H1 (cell line): ENCODE measurements at regions not wholly inside any gene's neighbourhood (a gene's known extent, or its start where the extent isn't known, plus 50 kb on each side); places are given as distances from the start of the nearest gene placed in this dataset.
A peak's percentile ranks its signal among the peaks of the same experiment; 100 is the strongest.

Experiments
- CTCF ChIA-PET: fragments of 300-600 bp; sonication (Branson Sonifier 250); formaldehyde crosslinking; loops from one replicate; lab custom pipeline; 2021; ENCODE audit not compliant: partially characterized antibody; lab: Charles Lee
- POLR2A ChIA-PET: fragments of 300-600 bp; sonication (Branson Sonifier 250); formaldehyde crosslinking; loops from one replicate; lab custom pipeline; 2021; ENCODE audit warnings: inconsistent platforms; ENCODE audit not compliant: partially characterized antibody; lab: Charles Lee
- DNase-seq, 2 experiments: peaks; one replicate each; pipeline versions ENCODE4 v3.0.0 to v3.0.0-alpha.2; 2010 to 2022; ENCODE audit warnings: low spot score in 2 of 2, low read depth in 1 of 2, mixed read lengths in 1 of 2
- FAIRE-seq: peaks from 2 replicates; lab custom pipeline; 2011; peaks lifted over from hg19 to GRCh38; lab: Jason Lieb, UNC
- H2AFZ ChIP-seq: 2 replicates; pipeline ENCODE4 v1.8.1; 2012; ENCODE audit warnings: low read length, inconsistent platforms
- H2AK5ac ChIP-seq: 2 replicates; pipeline ENCODE4 v1.6.1; 2013; ENCODE audit warnings: low read depth, low read length
- H2BK120ac ChIP-seq: replicated peaks from 2 replicates; pipeline ENCODE3; 2013; ENCODE audit warnings: low read depth, low read length, inconsistent platforms
- H2BK12ac ChIP-seq: 2 replicates; pipeline ENCODE4 v1.6.1; 2013; ENCODE audit warnings: low read depth, low read length
- H2BK15ac ChIP-seq: 2 replicates; pipeline ENCODE4 v1.6.1; 2013; ENCODE audit warnings: low read length
- H2BK20ac ChIP-seq: 2 replicates; pipeline ENCODE4 v1.6.1; 2013; ENCODE audit warnings: low read length
- H2BK5ac ChIP-seq: 2 replicates; pipeline ENCODE4 v1.6.1; 2013; ENCODE audit warnings: low read depth, low read length
- H3K14ac ChIP-seq: 2 replicates; pipeline ENCODE4 v1.6.1; 2013; ENCODE audit warnings: inconsistent platforms; ENCODE audit not compliant: insufficient read length
- H3K18ac ChIP-seq: 2 replicates; pipeline ENCODE4 v1.6.1; 2013; ENCODE audit warnings: low read length; ENCODE audit errors: extremely low read depth
- H3K23ac ChIP-seq: 2 replicates; pipeline ENCODE4 v1.6.1; 2013; ENCODE audit warnings: inconsistent platforms; ENCODE audit not compliant: insufficient read length
- H3K23me2 ChIP-seq: 2 replicates; pipeline ENCODE4 v1.6.1; 2013; ENCODE audit warnings: low read depth, low read length
- H3K27ac ChIP-seq: 2 replicates; pipeline ENCODE4 v1.6.1; 2011; ENCODE audit warnings: low read depth, low read length, inconsistent platforms
- H3K27me3 ChIP-seq, 4 experiments: replicated peaks in 1 of 4; 1 replicate in 1 of 4; 2 replicates in 3 of 4; pipeline versions ENCODE4 v1.6.1 to v1.8.1; 2011 to 2013; ENCODE audit warnings: low read length in 3 of 4, mild to moderate bottlenecking in 3 of 4, inconsistent platforms in 2 of 4, mixed read lengths in 2 of 4, moderate library complexity in 1 of 4; ENCODE audit not compliant: control insufficient read depth in 3 of 4, insufficient read depth in 3 of 4; ENCODE audit errors: extremely low read depth in 1 of 4
- H3K36me3 ChIP-seq, 4 experiments: 2 replicates each; pipeline versions ENCODE4 v1.6.1 to v1.8.1; 2011 to 2013; ENCODE audit warnings: mild to moderate bottlenecking in 4 of 4, low read length in 3 of 4, moderate library complexity in 2 of 4, control low read depth in 1 of 4, inconsistent platforms in 1 of 4; ENCODE audit not compliant: insufficient read depth in 4 of 4, control insufficient read depth in 2 of 4
- H3K4ac ChIP-seq: replicated peaks from 2 replicates; pipeline ENCODE3; 2013; ENCODE audit warnings: low read length, low read depth, mixed read lengths, inconsistent platforms; ENCODE audit not compliant: insufficient read length
- H3K4me1 ChIP-seq, 4 experiments: replicated peaks in 1 of 4; 1 replicate in 1 of 4; 2 replicates in 3 of 4; pipeline versions ENCODE4 v1.6.1 to v1.8.1; 2011 to 2013; ENCODE audit warnings: low read length in 3 of 4, inconsistent platforms in 2 of 4, mixed read lengths in 1 of 4; ENCODE audit not compliant: insufficient read depth in 4 of 4, control insufficient read depth in 3 of 4
- H3K4me2 ChIP-seq, 2 experiments: 2 replicates each; pipeline versions ENCODE4 v1.6.1 to v1.8.1; 2011 to 2013; ENCODE audit warnings: low read depth in 2 of 2, low read length in 2 of 2, control low read depth in 1 of 2, inconsistent platforms in 1 of 2, mild to moderate bottlenecking in 1 of 2; ENCODE audit not compliant: insufficient read depth in 1 of 2
- H3K4me3 ChIP-seq, 4 experiments: fragments of 200-600, 300-600 bp in 1 of 4; sonication (generic), shearing (Covaris generic), sonication (Bioruptor Twin) in 1 of 4; 2 replicates each; pipeline versions ENCODE4 v1.5.1 to v1.8.1; 2011 to 2016; ENCODE audit warnings: low read length in 4 of 4, low read depth in 3 of 4, control low read depth in 2 of 4, inconsistent platforms in 2 of 4, mild to moderate bottlenecking in 2 of 4, mixed read lengths in 1 of 4, moderate library complexity in 1 of 4; ENCODE audit not compliant: insufficient read depth in 2 of 4; ENCODE audit errors: extremely low read depth in 1 of 4
- H3K56ac ChIP-seq: replicated peaks from 2 replicates; pipeline ENCODE3; 2013; ENCODE audit warnings: low read depth, mild to moderate bottlenecking, mixed read lengths, low read length, inconsistent platforms; ENCODE audit not compliant: insufficient read length
- H3K79me1 ChIP-seq: 2 replicates; pipeline ENCODE4 v1.6.1; 2013; ENCODE audit warnings: low read depth, low read length, control low read depth
- H3K79me2 ChIP-seq, 2 experiments: 2 replicates each; pipeline versions ENCODE4 v1.6.1 to v1.8.1; 2012 to 2013; ENCODE audit warnings: low read length in 2 of 2, mild to moderate bottlenecking in 2 of 2, inconsistent platforms in 1 of 2; ENCODE audit not compliant: insufficient read depth in 2 of 2, control insufficient read depth in 1 of 2
- H3K9ac ChIP-seq, 4 experiments: replicated peaks in 1 of 4; 1 replicate in 1 of 4; 2 replicates in 3 of 4; pipeline versions ENCODE4 v1.6.1 to v1.8.1; 2011 to 2013; ENCODE audit warnings: low read depth in 3 of 4, low read length in 3 of 4, control low read depth in 2 of 4, mild to moderate bottlenecking in 2 of 4, moderate library complexity in 2 of 4, inconsistent platforms in 1 of 4; ENCODE audit errors: extremely low read depth in 1 of 4
- H3K9me3 ChIP-seq, 2 experiments: 2 replicates each; pipeline versions ENCODE4 v1.6.1 to v1.8.1; 2012 to 2013; ENCODE audit warnings: mild to moderate bottlenecking in 2 of 2, moderate library complexity in 2 of 2, control low read depth in 1 of 2, inconsistent platforms in 1 of 2, low read depth in 1 of 2, low read length in 1 of 2, mixed read lengths in 1 of 2; ENCODE audit not compliant: insufficient read depth in 2 of 2
- H4K20me1 ChIP-seq, 2 experiments: replicated peaks in 1 of 2; 2 replicates each; pipeline versions ENCODE3 to v1.8.1; 2011 to 2013; ENCODE audit warnings: inconsistent platforms in 2 of 2, low read length in 2 of 2, mild to moderate bottlenecking in 1 of 2; ENCODE audit not compliant: insufficient read depth in 2 of 2, control insufficient read depth in 1 of 2
- H4K5ac ChIP-seq: 2 replicates; pipeline ENCODE4 v1.6.1; 2013; ENCODE audit warnings: low read length, low read depth, mixed read lengths, inconsistent platforms; ENCODE audit not compliant: insufficient read length
- H4K8ac ChIP-seq: 2 replicates; pipeline ENCODE4 v1.8.0; 2013; ENCODE audit warnings: mild to moderate bottlenecking, moderate library complexity, low read length, inconsistent platforms; ENCODE audit not compliant: insufficient read depth; ENCODE audit errors: extremely low read depth
- H4K91ac ChIP-seq: replicated peaks from 2 replicates; pipeline ENCODE3; 2013; ENCODE audit warnings: low read length, mixed read lengths, inconsistent platforms; ENCODE audit not compliant: insufficient read length
- ASH2L ChIP-seq: fragments of 200-600, 300-600 bp; sonication (generic); IDR thresholded peaks from one replicate; pipeline ENCODE4 v1.7.1; 2017; ENCODE audit warnings: low read length
- EZH2 ChIP-seq: fragments of 200-600 bp; sonication (generic); IDR thresholded peaks from 2 replicates; pipeline ENCODE4 v1.7.1; 2012; ENCODE audit warnings: low read depth, mild to moderate bottlenecking, moderate library complexity, low read length, inconsistent platforms; ENCODE audit not compliant: severe bottlenecking
- KDM4A ChIP-seq: IDR thresholded peaks from one replicate; pipeline ENCODE4 v1.7.1; 2012; ENCODE audit warnings: low read depth, mild to moderate bottlenecking, moderate library complexity, low read length, inconsistent platforms; ENCODE audit not compliant: severe bottlenecking
- SP4 ChIP-seq: IDR thresholded peaks from 2 replicates; pipeline ENCODE4 v1.6.1; 2012; ENCODE audit warnings: low read length, inconsistent platforms
- whole genome bisulfite sequencing, 2 experiments: shearing (Covaris generic) in 1 of 2; methylation state at CpG; one replicate each; pipeline versions ENCODE4 v1.1.6 to v1.1.7; 2013 to 2015; ENCODE audit warnings: low lambda C conversion rate in 2 of 2, mixed read lengths in 2 of 2, inconsistent platforms in 1 of 2, low coverage in 1 of 2, missing lambda C conversion rate in 1 of 2; ENCODE audit not compliant: insufficient replicate concordance in 2 of 2, insufficient coverage in 1 of 2, insufficient read length in 1 of 2; ENCODE audit errors: extremely low coverage in 1 of 2, missing lambda C conversion rate in 1 of 2; 5-methylcytosine and 5-hydroxymethylcytosine counted together
- TF ChIP-seq, protein P1 (sequence below): IDR thresholded peaks from 2 replicates; pipeline ENCODE4 v1.6.1; 2011; ENCODE audit warnings: low read length, improper control_type of control experiment

DNA sequence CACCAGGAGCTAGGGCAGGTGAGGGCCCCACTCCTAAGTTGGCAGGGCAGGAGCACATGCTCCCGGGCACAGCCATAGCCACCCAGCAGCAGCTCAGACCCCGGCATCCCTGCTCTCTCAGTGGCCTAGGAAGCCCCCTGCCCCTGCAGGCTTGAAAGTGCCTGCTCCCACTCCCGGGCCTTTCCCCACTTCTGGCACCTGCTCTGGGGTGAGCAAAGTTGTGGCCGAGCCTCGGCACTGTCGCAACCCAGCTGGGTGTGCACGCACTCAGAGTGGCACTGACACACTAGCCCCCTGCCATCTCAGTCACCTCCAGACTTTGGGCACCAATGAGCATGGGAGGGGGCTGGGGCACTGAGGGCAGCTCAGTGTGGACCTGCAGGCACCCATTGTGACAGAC is 60.8 kb upstream of the CDKN2AIP start:
- no peak overlapping the region for H2BK5ac ChIP-seq
- 0 out of 2 replicates have a peak overlapping the region, but pooled peaks have one; percentile 63 for H4K8ac ChIP-seq
- peaks cover 4 to 5% of the 10 kb centered on the region in 2 experiments; a peak in 2 of 4 replicates for H3K9me3 ChIP-seq
- no peak overlapping the region for H2AK5ac ChIP-seq
- no peak overlapping the region for H4K5ac ChIP-seq
- no peak overlapping the region for H2BK15ac ChIP-seq
- no peak for FAIRE-seq
- no peaks in the 10 kb centered on the region; a peak in 1 of 7 replicates for H3K4me1 ChIP-seq
- POLR2A ChIA-PET = no interaction called here
- H3K23ac ChIP-seq = no peak overlapping the region
- H3K4me3 ChIP-seq = no peak overlapping the region
- H2BK20ac ChIP-seq = no peak overlapping the region
- no peak for TF ChIP-seq SP4
- no peak for TF ChIP-seq KDM4A
- TF ChIP-seq, protein P1, sequence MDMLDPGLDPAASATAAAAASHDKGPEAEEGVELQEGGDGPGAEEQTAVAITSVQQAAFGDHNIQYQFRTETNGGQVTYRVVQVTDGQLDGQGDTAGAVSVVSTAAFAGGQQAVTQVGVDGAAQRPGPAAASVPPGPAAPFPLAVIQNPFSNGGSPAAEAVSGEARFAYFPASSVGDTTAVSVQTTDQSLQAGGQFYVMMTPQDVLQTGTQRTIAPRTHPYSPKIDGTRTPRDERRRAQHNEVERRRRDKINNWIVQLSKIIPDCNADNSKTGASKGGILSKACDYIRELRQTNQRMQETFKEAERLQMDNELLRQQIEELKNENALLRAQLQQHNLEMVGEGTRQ = no peak
- TF ChIP-seq EZH2 = no peak
- no peak for TF ChIP-seq ASH2L
- TF ChIP-seq, all 59 proteins: peak for 0
- Histone ChIP-seq H3K56ac (no peak overlapping the region), H3K27me3 (no peaks in the 10 kb centered on the region), H2BK12ac (no peak overlapping the region), H3K36me3 (no peaks in the 10 kb centered on the region), H3K79me1 (no peaks in the 10 kb centered on the region), H4K20me1 (no peaks in the 10 kb centered on the region), H4K91ac (no peak overlapping the region), H3K23me2 (no peaks in the 10 kb centered on the region), H3K9ac (no peak overlapping the region), H3K79me2 (no peaks in the 10 kb centered on the region), H3K18ac (no peak overlapping the region), H3K14ac (no peak overlapping the region), H3K4ac (no peak overlapping the region), H3K27ac (no peak overlapping the region), H2AFZ (no peak overlapping the region), H3K4me2 (no peak overlapping the region), H2BK120ac (no peak overlapping the region)
- CTCF ChIA-PET = interaction anchor here (0.7 kb wide), 1 partner anchor 522 kb away, joined by 3 read pairs; no protein-coding TSS in a partner anchor
- 78% methylated on average over 7 of the region's 7 CpGs; no CpG with 5 or more reads in 1 of the 2 experiments for WGBS, 2 experiments
- no peak for DNase-seq
